ENCODE measurements at regions not wholly inside any gene's neighbourhood (a gene's known extent, or its start where the extent isn't known, plus 50 kb on each side); places are given as distances from the start of the nearest gene placed in this dataset.

DNA sequence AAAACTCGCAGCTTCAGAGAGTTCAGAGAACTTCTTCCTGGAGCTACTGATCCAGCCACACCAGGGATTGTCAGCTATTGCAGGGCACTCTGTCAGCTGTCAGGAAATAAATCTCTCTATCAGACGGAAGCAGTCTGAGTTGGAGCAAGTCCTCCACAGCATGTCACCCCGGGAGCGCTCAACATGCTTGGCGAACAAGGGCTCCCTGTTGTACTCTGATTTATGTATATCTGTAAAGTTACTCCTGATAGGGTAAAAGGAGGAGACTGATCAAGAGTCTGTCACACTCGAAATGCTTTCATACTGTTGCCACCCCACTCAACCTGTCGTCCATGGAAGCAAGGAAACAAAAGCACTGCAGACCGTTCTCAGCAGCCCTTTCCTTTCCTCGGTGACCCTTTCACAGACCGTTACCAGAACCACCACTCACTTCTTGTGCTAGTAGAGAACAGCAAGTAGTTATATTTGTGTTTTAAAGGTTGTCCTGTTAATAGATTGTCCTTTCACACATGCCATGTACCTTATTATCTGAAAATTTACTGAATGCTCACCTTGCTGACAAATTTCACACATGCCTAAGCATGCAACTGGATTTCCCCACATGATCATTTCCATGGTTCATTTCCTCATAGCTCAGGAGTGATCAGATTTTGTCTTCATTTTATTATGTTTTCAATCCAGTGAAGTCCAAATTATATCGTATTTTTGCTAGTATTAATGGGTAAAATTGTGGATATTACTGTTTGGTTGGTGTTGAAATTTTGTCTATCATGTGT, 2108.9 kb upstream of the TENM3 start:
- no peak for DNase-seq (ENCODE audit: low spot score)

DNA sequence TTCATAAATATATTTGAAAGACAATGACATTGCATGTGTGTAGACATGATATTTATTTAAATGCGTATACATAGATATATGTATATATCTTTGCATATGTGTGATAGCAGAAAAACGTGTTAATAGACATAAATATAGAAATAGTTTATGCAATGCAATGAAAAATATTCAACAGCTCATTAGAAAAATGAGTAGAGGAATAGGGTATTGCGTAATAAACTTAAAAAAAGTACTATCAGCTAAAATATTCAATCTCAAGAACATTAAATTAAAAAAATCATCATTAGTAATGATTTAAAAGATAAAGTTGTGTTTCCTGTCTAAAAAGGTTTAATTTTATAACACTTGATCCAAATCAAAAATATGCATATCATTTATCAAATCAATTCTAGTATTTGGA, 2101.5 kb upstream of the TENM3 start:
- no peak for DNase-seq (ENCODE audit: low spot score)

DNA sequence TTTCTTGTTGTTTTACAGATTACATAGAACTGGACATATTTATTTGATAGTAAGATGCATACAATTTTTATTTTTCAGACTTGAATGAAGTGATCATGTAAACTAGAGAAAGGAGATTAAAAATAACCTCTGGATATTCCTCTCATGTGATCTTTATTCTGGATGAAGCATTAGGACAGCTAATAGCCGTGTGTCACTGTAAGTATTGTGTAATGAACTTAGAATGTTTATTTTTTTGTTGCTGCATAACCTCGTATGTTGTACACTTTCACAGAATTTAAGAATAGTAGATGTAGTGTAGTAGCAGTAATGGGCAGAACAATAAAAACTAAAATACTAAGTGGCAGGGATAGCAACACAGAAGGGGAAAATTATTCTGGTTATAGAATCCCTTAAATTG, 2094.5 kb upstream of the TENM3 start:
- DNase-seq (ENCODE audit: low spot score): no peak

DNA sequence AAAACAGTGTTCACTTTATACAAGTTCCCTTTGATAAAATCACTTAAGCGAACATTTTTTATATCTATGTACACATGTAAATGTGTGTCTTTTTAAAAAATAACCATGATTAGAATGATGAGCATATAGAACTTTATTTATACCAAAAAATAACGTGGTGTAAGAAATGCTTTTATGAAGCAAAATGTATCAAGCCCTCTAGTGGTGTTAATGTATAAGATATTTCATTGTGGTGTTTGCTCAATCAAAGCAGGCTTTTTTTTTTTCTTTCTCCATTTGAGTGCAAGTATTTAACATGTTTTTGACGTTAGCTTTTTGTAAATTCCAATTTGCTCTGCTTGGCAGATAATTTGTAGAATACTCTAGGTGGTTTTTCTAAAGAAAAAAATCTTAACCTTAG, 2092.4 kb upstream of the TENM3 start:
- DNase-seq (ENCODE audit: low spot score): no peak

DNA sequence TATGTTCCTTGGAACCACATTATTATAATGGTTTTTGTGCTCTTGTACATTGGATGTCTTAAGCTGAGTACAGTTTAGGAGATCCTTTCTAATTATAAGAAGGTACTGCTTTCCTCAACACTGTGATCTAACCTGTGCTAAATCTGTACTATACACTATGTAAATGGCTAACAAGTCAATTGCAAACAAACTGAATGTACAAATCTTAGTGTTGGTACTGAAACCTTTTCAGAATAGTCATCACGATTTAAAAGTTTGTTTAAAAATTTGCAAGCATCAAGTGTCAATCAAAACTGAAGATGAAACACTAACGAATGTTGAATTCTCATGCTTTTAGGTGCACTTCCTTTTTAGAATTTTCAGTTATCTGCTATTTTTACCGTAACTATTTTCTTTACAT, 2090.4 kb upstream of the TENM3 start:
- DNase-seq (ENCODE audit: low spot score): no peak

DNA sequence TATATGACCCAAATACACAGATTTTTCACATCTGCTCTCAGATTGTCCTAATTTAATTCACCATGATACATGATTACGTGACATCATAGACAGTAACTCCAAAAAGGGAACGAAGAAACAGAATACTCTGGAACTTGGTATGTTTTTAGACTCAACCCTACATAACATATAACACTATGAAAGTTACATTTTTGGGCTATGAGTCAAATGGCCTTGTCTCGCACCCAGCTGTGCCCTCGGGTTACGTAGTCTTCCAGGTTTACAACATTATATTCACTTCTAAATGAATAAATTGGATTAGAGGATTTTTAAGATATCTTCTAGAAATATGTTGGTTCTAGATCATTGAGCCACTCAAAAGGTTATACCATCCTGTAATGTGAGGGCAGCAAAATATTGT, 2089.6 kb upstream of the TENM3 start:
- DNase-seq (ENCODE audit: low spot score): no peak

DNA sequence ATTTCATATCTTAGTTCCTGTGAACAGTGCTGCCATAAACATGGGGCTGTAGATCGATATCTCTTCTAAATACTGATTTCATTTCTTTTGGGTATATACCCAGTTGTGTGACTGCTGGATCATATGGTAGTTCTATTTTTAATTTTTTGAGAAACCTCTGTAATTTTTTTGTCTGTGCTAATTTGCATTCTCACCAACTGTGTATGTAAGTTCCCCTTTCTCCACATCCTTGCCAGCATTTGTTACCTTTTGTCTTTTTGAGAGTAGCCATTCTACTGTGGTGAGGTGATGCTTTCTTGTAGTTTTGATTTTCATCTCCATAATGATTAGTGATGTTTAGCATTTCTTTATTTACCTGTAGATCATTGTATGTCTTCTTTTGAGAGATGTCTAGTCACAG, 2086.5 kb upstream of the TENM3 start:
- DNase-seq (ENCODE audit: low spot score): no peak

DNA sequence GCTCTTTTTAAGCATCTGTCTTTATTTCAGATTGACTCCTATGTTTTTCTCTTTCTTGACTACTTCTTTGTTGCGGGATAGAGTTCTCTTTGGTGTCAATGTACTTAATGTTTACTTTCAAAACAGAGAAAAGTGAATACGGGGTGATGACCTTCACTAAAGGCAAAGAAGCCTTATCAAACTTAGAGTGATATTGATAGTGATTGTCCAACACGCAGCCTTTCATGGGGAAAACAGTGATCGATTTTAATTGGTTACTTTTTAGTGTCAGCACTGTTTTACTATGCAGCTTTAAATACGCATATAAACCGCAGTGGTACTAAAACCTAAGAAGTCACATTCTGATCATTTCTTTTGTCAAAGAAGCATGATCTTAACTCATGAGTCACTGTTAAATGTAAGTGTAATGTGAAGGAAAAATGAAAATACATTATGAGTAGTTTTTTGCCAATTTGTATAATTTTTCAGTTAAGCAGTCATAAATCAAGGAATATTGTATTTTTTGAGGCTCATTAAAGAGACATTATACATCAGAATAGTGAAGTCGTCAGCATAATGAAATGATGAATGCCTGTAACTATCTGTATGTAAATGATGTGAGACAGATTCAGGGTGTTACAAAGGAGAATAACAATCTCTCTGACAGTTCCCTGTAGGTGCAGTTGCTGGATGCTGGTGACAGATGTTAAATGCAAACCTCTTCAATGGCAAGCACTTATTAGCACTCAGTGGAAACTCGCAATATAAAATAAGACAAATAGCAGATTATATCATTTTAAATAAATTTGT, 2082.8 kb upstream of the TENM3 start:
- DNase-seq (ENCODE audit: low spot score): no peak

DNA sequence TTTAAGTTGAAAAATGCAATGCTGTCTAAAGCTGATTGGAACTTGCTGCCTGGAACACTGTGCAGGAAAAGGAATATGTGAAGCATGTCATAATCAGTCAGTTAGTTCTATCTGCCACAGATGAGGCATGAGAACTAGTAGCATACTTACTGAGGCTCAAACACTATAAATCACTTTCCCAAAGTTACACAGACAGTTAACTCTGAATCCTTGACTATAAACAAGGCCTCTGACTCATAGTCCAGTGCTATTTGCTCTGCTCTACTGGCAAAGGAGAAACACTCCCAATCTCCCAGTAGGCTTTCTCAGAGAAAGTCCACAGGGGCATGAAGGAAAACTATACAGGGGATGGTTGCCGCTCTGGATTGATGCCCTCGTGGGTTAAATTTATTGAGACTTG, 2078.4 kb upstream of the TENM3 start:
- DNase-seq (ENCODE audit: low spot score): no peak

DNA sequence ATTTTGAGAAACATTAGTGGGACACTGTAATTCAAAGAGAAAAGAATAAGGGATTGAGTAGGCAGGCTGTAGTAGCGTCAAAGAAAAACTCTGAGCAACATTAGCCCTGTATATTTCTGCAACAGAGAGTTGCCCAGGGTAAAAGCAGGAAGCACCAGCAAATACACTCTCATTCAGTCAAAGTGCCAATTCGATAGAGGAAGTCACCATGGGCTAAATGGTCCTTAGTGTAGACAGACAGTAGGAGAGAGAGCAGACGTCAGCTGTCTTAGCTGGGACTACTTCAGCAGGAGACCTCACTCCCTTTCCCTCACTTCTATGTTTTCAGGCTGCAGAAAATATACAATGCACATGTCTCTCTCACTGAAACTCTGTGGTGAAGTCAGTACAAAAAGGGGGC, 2073.8 kb upstream of the TENM3 start:
- DNase-seq (ENCODE audit: low spot score): no peak

DNA sequence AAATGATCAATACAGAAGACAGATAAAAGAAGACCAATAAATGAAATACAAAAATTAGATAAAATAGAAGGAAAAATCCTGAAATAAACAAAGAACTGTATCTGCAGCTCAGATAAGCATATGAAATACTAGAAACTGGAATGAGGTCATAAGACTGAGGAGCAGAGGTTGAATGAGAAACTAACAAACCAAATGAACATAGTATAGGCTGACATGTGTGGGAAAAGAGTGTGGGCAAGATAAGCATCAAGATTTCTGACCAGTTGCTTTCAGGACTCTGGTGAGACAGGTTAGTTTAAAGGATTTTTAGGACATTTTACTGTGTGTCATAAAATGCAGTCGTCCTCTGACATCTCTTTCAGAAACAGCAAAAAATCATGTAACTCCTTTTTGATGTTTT, 2073.2 kb upstream of the TENM3 start:
- DNase-seq (ENCODE audit: low spot score): no peak

DNA sequence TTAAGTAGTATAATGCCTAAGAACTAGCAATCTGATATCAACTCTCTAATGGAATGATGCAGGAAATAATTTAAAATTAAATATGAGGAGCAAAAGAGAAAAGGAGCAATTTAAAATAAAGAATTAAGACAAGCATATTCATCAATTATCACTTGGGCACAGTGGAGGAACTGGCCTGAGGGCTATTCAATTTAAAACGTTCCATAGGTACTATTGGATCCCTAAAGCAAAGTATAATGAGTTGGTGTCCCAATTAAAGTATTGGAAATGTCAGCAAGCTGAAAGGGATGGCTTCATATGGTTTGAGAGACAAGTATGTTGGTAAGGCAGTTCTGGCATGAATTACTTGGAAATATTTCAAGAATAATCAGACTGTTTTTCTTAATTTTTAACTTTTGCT, 2064.1 kb upstream of the TENM3 start:
- no peak for DNase-seq (ENCODE audit: low spot score)

DNA sequence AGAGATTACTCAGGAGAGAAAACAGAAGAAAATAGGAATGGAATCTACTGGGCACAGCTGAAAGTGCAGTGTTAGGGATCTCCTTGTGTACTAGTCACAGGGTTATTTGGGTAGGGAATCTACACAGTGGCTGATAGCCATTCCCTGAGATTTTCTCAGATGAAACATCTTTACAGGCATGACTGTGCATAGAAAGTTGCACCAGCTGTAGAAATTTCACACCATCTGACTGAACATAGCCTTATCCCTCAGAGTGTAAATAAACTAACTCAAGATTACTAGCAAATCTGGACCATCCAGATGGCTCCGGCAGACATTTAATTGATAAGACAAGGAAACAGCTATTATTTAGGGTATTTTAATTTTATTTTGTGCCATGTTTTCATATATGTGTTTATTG, 2053.5 kb upstream of the TENM3 start:
- DNase-seq (ENCODE audit: low spot score): no peak

DNA sequence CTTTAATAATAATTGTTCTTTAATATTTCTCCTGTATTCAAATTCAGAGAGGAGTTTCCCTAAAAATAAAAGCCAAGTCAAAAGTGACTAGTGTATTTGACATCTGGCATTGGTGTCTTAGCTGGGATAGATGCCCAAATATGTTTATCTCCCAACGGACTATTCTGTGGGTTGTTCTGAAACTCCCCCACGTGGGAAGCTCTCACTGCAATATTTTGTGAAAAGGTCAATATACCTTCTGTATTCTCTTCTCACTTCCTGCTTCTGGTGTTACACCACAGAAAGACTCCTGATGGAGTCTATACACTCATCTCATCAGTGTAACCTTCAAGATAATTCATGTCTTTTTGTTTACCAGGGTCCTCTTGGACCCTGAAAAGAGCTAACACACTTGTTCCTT, 2052.8 kb upstream of the TENM3 start:
- no peak for DNase-seq (ENCODE audit: low spot score)

DNA sequence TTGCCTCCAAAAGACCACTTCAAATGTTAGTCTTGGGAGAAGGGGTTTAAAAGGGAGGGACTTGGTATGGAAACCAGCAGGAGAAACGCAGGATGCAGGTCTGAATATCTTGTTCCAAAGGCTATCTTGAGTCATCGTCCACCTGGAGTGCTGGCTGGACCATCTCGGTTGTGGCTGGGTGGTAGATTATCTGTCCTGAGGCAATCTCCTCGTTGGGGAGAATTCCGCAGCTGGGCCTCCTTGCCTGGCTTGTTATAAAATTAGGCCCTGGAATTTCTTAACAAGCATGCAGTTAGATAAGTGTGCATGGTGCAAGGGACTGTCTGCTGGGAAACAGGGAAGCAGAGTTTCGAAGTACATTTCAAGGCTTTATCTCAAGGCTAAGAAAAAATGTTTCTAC, 2045.7 kb upstream of the TENM3 start:
- DNase-seq (ENCODE audit: low spot score): no peak

DNA sequence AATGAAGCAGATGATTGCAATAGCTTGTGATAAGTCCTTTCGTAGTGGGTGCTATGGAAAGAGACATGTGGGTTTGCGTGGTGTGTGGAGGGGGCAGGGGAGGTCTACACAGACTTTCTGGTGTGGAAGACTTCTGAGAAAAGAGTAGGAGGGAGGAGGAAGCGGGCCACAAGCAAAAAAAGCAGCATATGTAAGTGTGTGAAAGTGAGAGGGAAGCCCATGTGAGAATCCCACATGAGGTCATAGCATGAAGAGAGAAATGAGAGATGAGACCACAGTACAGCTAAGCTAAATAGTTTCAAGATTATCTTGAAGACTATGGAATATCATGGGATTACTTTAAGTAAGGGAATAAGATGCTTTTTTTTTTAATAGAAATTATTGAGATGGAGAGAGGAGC, 2039.9 kb upstream of the TENM3 start:
- no peak for DNase-seq (ENCODE audit: low spot score)

DNA sequence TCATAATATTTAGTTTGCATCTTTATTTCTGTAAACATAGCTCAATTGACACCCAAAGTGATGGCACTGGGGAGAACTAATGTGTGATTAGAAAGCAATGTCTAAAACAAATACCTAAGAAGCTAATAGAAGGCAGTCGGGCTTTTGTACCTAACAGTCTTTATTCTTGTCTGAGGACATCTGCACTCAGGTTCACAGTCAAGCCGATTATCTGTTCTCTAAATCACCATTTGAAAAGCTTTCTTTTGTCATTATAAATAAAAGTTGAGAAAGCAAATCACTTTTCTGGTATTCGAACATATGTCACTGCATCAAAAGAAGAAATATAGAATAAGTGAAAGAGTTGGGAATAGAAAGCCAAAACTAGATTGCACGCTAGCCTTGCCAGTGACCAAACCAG, 2037.9 kb upstream of the TENM3 start:
- DNase-seq (ENCODE audit: low spot score): no peak

DNA sequence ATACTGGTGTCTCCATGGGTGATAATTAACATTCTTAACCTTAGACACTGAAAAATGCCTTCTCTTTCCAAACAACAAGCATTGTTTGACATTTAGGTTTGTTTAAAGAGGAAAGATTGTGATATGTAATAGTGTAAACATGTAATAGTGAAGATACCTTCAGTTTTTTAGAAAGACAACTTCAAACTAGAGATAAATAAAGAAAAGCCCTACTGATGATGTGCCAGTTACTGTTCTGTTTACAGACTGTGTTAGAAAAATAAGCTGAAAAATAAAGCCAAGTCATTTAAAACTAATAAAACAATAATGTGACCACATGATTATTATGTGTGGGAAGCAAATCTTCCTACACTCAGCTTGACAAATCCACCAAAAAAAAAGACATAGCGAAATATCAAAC, 2035.3 kb upstream of the TENM3 start:
- DNase-seq (ENCODE audit: low spot score): no peak

DNA sequence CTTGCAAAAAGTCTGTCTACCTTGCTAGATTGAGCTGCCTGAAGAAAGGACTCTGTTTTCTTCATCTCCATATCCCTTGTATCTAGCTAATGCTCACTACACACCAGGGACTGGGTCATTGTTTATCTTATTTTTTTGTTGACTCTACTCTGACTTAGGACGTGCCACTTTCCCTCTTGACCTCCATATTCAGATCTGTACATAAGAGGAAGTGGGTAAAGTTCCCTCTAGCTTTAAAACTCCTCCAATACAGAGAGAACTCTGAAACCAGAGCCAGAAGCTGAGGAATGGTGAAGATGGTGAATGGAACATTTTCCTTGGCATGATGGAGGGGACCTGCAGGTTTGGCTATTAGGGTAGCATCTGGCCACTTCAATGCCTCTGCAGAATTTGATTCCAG, 2026.1 kb upstream of the TENM3 start:
- DNase-seq (ENCODE audit: low spot score): no peak

DNA sequence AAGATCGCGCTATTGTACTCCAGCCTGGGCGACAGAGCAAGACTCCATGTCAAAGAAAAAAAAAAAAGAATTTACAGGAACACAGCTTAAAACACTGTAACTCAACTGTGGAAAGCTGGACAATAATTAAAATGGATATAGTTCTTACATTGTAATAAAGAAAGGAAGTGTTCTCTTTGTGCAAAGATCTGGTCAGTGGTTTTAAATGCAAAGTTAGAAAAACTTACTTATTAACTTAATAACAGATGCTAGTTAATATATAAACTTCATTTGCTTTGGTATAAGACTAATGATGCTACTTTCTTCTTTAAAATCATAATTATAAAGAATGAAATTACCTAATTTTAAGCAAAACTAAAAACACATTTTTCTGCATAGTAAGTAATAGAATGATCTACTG, 2024.1 kb upstream of the TENM3 start:
- no peak for DNase-seq (ENCODE audit: low spot score)

DNA sequence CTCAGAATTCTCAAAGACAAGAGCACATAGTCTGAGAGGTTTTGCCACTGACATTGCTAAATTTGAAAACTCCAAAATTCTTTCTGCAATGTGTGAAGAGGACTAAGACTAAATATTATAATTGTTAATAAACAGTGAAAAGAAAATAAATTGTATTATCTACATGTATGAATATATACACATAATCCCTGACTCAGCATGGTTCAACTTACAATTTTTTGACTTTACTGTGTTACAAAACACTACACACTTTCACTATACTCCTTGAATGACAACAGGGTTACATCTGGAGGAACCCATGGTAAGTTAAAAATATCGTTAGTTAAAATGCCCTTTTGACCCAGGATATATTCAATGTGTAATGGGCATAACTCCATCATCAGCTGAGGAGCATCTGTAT, 2017.2 kb upstream of the TENM3 start:
- DNase-seq (ENCODE audit: low spot score): no peak

DNA sequence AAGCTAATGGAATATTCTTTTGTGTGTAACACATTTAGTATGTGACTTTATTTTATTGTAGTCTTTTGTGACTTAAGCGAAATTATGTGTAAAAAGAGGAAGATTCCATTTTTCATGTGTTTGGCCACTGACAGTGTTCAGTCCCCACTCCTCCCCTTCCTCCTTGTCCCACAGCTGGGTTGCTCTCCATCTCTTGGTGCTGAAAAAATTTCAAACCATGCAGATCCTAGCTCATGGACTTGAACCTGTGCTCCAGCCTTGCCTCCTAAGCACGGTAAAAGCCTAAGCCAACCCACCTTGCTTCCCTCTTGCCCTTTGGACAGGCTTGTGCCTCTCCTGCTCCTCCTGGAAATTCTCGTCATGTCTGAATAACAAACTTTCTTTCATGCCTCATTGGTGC, 2008.5 kb upstream of the TENM3 start:
- no peak for DNase-seq (ENCODE audit: low spot score)

DNA sequence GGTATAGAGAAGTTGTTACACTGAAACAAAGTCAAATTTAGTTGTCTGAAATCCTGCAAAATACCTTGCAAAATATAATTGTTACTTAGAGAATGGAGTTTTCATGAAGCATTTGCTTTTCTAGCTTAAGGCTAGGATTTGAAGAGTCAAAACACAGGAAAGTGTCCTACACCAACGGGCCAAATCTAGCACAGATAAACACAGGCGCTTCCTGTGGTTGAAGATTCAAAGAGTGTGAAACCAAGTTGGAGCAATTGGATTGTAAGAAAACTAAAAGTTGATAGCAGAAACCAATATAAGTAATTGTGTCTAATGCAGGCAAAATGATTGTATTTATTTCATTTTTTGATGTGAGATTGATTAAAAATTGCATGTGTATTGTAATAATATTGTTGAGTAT, 2002.5 kb upstream of the TENM3 start:
- DNase-seq (ENCODE audit: low spot score): no peak

DNA sequence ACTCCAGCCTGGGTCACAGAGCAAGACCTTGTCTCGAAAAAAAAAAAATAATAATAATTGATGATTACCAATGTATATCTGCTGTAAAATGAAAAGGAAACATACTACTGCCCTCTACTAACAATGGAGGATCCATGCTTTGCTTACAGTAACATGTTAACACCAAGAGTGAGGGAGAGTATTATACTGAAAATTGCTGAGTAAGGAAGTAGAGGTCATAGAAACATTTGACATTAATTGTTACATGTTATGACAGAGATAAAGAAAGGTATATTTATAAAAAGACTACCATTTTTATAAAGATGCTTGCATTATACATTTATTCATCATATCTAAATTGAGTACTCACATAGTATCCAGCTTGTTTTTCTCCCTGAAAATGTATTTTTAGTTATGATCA, 1989.8 kb upstream of the TENM3 start:
- no peak for DNase-seq (ENCODE audit: low spot score)
